HTR-8/SVneo (cell line): ENCODE measurements at regions not wholly inside any gene's neighbourhood (a gene's known extent, or its start where the extent isn't known, plus 50 kb on each side); places are given as distances from the start of the nearest gene placed in this dataset.
"Not testable (repeated sequence)": the region's sequence is repeated elsewhere in the genome, so short reads cannot be mapped to it uniquely, and the experiment has no call there.

ENCODE experiments used
- DNase-seq: peaks from one replicate; pipeline ENCODE4 v3.0.0; 2011; ENCODE audit warnings: low spot score, mixed read lengths; ENCODE audit not compliant: insufficient read length
- FAIRE-seq: peaks from 2 replicates; lab custom pipeline; 2011; peaks lifted over from hg19 to GRCh38; lab: Jason Lieb, UNC

GRCh38 chr5:115695310-115695880 is 69.6 kb upstream of the TMED7 start:
- no peak for DNase-seq
- no peak for FAIRE-seq

GRCh38 chr5:115691814-115692213 is 66.0 kb upstream of the TMED7 start:
- FAIRE-seq = peak; percentile 87
- DNase-seq = not testable (repeated sequence)

- DNase-seq = no peak
- FAIRE-seq = no peak
These were observed 60.9 kb upstream of the TMED7 start for GRCh38 chr5:115686738-115687074.

GRCh38 chr5:115686051-115686737 is 60.4 kb upstream of the TMED7 start:
- DNase-seq (no peak), FAIRE-seq (no peak)

GRCh38 chr5:115685490-115685889 is 59.7 kb upstream of the TMED7 start:
- no peak for FAIRE-seq
- no peak for DNase-seq

- no peak for FAIRE-seq
- no peak for DNase-seq
These were observed 58.7 kb upstream of the TMED7 start for GRCh38 chr5:115684513-115685037.

GRCh38 chr5:115683081-115683480 is 57.2 kb upstream of the TMED7 start:
- no peak for DNase-seq
- no peak for FAIRE-seq
